ENCODE measurements at regions not wholly inside any gene's neighbourhood (a gene's known extent, or its start where the extent isn't known, plus 50 kb on each side); places are given as distances from the start of the nearest gene placed in this dataset.

GRCh38 chr2:128874608-128875007, 555.9 kb upstream of the HS6ST1 start:
- DNase-seq (ENCODE audit: low read depth in 2 of 2), result no peak

GRCh38 chr2:128876986-128877983, 558.6 kb upstream of the HS6ST1 start:
- no peak for DNase-seq (ENCODE audit: low read depth in 2 of 2)

- DNase-seq (ENCODE audit: low read depth in 2 of 2), result no peak
These were observed 560.5 kb upstream of the HS6ST1 start for GRCh38 chr2:128879161-128879560.

- DNase-seq (ENCODE audit: low read depth in 2 of 2), result no peak
These were observed 576.2 kb upstream of the HS6ST1 start for GRCh38 chr2:128894896-128895295.

GRCh38 chr2:128901572-128902391, 583.1 kb upstream of the HS6ST1 start:
- DNase-seq (ENCODE audit: low read depth in 2 of 2), result no peak

GRCh38 chr2:128903637-128904036, 585.0 kb upstream of the HS6ST1 start:
- no peak for DNase-seq (ENCODE audit: low read depth in 2 of 2)

GRCh38 chr2:128911276-128911675, 592.6 kb upstream of the HS6ST1 start:
- no peak for DNase-seq (ENCODE audit: low read depth in 2 of 2)

- DNase-seq (ENCODE audit: low read depth in 2 of 2), result no peak
These were observed 595.7 kb upstream of the HS6ST1 start for GRCh38 chr2:128914320-128914719.

GRCh38 chr2:128921751-128922150, 603.1 kb upstream of the HS6ST1 start:
- no peak for DNase-seq (ENCODE audit: low read depth in 2 of 2)

- DNase-seq (ENCODE audit: low read depth in 2 of 2), result no peak
These were observed 603.5 kb upstream of the HS6ST1 start for GRCh38 chr2:128922154-128922553.

- no peak for DNase-seq (ENCODE audit: low read depth in 2 of 2)
These were observed 607.0 kb upstream of the HS6ST1 start for GRCh38 chr2:128925631-128926030.

GRCh38 chr2:128930101-128930500, 611.4 kb upstream of the HS6ST1 start:
- DNase-seq (ENCODE audit: low read depth in 2 of 2), result no peak

GRCh38 chr2:128940378-128940777, 621.7 kb upstream of the HS6ST1 start:
- DNase-seq (ENCODE audit: low read depth in 2 of 2), result no peak

- DNase-seq (ENCODE audit: low read depth in 2 of 2), result no peak
These were observed 623.1 kb upstream of the HS6ST1 start for GRCh38 chr2:128941751-128942150.

- no peak for DNase-seq (ENCODE audit: low read depth in 2 of 2)
These were observed 630.7 kb upstream of the HS6ST1 start for GRCh38 chr2:128949360-128949759.

- DNase-seq (ENCODE audit: low read depth in 2 of 2), result no peak
These were observed 632.1 kb upstream of the HS6ST1 start for GRCh38 chr2:128950758-128951157.

GRCh38 chr2:128958241-128958640, 639.6 kb upstream of the HS6ST1 start:
- DNase-seq (ENCODE audit: low read depth in 2 of 2), result no peak

- no peak for DNase-seq (ENCODE audit: low read depth in 2 of 2)
These were observed 649.0 kb upstream of the HS6ST1 start for GRCh38 chr2:128967646-128968045.

- no peak for DNase-seq (ENCODE audit: low read depth in 2 of 2)
These were observed 650.7 kb upstream of the HS6ST1 start for GRCh38 chr2:128969374-128969773.

GRCh38 chr2:128970332-128971116, 651.9 kb upstream of the HS6ST1 start:
- DNase-seq (ENCODE audit: low read depth in 2 of 2), result no peak

- DNase-seq (ENCODE audit: low read depth in 2 of 2), result no peak
These were observed 654.9 kb upstream of the HS6ST1 start for GRCh38 chr2:128973566-128973965.

GRCh38 chr2:128978212-128978611, 659.5 kb upstream of the HS6ST1 start:
- no peak for DNase-seq (ENCODE audit: low read depth in 2 of 2)
